ENCODE measurements at regions not wholly inside any gene's neighbourhood (a gene's known extent, or its start where the extent isn't known, plus 50 kb on each side); places are given as distances from the start of the nearest gene placed in this dataset.

DNA sequence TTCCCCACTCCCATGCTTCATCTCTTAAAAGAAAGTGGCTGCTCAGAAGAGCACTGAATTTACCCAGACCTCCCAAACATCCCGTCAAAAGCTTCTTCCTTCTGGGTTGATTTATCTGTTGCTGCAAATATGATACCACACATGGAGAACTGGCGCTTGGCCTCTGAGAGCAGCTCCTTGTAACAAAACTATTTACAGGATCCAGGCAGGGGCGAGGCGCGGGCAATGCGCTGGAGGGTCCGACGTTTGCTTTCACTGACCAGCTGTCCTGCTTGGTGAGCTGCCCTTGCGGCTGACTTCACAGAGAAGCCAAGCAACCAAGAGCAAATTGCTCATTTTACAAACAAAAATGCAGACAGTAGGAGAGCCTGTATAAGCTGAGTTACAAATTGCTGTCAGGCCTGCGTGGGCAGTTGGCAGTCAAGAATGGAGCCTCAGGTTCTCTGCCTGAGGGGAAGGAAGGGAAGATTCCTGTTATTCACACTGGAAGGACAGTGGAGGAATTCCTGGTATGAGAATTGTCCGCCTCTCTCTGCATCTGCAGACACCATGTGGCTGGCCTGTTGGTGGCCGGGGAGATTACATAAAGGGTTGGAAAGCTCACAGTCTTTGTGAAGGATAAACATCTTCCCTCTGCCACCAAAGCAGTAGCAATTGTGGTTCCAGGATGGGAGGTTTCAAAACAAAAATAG is 192.2 kb upstream of the LEF1 start:
- in situ Hi-C loops (cut with HindIII; ENCODE audit: low pct_unique_long_range_greater_than_20kb, low sequenced_read_pairs) = no loop called here
- peak; percentile 42 for DNase-seq (ENCODE audit: low read depth, low spot score)

DNA sequence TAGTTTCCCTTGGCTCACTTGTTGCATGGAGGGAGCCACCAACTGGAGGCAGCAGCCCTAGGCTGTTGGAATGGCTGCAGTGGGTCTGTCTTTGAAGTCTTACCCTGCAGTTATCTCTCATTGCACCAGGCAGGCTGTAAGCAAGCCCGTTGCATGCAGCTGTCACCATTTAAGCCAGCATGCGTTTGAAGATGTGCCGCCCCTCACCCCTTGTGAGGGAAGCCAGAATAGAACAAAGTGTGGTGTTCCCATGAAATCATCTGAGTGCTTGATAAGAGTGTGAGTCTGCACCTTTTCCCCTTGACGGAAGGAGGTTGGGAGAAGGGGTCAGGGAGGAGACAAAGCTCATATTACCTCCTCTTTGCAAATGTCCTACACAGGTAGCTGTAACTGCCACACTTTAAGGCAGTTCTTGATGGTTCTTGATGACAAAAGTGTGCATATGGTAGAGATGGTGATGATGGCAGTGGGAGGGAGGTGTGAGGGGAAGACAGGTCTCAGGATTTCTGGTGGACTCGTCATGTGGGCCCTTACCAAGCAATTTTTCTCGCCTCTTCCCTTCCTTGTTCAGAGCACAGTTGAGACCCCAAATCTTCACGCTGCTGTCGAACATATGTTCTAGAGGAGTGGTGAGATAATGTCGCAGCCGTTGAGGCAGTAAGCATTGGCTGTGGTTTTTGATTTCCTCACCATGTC is 191.4 kb upstream of the LEF1 start:
- no peak for DNase-seq (ENCODE audit: low read depth, low spot score)
- in situ Hi-C loops (cut with HindIII; ENCODE audit: low pct_unique_long_range_greater_than_20kb, low sequenced_read_pairs) = no loop called here

- DNase-seq (ENCODE audit: low read depth, low spot score) = no peak
- in situ Hi-C loops (cut with HindIII; ENCODE audit: low pct_unique_long_range_greater_than_20kb, low sequenced_read_pairs) = no loop called here
These were observed 190.6 kb upstream of the LEF1 start for GRCh38 chr4:108359130-108359985.

DNA sequence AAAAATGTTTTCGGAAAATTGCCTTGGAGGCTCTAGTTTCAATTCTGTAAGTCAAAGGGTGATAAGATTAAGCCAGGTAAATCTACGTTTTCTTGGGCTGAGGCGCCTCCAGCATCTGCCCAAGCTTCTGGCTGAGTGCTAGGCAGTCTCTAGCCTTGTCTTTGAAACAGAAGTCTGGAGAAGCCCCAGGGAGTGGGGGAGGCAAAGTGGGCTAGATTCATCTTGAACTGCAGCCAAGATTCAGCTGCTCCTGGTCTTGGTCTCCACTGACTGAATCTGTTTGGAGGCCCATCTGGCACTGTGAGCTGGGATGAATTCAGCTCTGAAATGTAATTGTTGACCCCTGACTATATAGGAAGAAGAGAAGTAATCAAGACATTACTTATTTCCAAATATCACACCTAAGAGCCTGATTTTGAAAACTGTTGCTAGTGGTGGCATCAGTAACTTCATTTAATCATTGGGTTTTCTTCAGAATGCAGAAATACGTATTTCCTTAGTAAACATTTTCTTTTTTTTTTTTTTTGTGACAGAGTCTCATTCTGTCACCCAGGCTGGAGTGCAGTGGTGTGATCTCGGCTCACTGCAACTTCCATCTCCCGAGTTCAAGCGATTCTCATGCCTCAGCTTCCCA is 187.3 kb upstream of the LEF1 start:
- no peak for DNase-seq (ENCODE audit: low read depth, low spot score)

GRCh38 chr4:108355186-108355901 is 186.6 kb upstream of the LEF1 start:
- in situ Hi-C loops (cut with HindIII; ENCODE audit: low pct_unique_long_range_greater_than_20kb, low sequenced_read_pairs) = no loop called here
- no peak for DNase-seq (ENCODE audit: low read depth, low spot score)

More for the DNA sequence above, 187.3 kb upstream of the LEF1 start:
- in situ Hi-C loops (cut with HindIII; ENCODE audit: low pct_unique_long_range_greater_than_20kb, low sequenced_read_pairs) = no loop called here

GRCh38 chr4:108352664-108353308 is 184.1 kb upstream of the LEF1 start:
- DNase-seq (ENCODE audit: low read depth, low spot score) = peak; percentile 65
- in situ Hi-C loops (cut with HindIII; ENCODE audit: low pct_unique_long_range_greater_than_20kb, low sequenced_read_pairs) = no loop called here

DNA sequence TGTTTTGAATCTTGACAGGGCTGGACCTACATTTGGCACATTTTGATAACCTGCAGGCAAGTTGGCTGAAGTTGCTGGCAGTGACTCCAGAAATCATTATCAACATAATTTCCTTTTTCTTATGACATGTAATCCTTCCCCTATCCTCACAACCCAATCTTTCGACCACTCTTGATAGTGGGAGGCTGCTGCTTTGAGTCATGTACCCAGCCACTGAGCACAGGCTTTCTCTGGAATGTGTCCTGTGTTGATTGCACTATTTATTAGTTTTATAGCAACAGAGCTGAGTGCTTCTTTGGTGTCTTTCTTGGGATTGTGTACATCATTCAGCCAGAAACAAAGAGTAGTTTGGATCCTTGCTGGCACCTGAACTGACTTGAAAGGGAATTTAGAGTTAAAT is 183.1 kb upstream of the LEF1 start:
- DNase-seq (ENCODE audit: low read depth, low spot score) = no peak
- in situ Hi-C loops (cut with HindIII; ENCODE audit: low pct_unique_long_range_greater_than_20kb, low sequenced_read_pairs) = no loop called here

DNA sequence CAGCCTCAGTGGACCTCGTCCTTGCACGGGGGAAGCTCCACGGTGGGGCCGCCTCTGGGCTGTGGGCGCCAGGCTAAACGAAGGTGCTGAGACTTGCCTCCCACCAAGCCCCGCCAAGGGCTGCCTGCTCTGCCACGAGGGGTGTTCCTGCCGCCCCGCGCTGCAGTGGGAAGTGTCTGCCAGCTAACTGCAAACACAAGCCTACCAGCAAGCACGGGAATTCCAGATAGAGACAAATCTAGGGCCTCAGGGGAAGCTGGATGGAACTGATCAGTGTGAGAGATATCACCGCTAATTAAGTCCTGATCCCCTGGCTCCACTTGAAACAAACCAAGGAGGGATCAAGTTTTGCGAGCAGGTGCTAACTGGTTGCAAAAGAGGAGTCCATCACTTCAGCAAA is 181.6 kb upstream of the LEF1 start:
- DNase-seq (ENCODE audit: low read depth, low spot score) = no peak
- in situ Hi-C loops (cut with HindIII; ENCODE audit: low pct_unique_long_range_greater_than_20kb, low sequenced_read_pairs) = no loop called here

DNA sequence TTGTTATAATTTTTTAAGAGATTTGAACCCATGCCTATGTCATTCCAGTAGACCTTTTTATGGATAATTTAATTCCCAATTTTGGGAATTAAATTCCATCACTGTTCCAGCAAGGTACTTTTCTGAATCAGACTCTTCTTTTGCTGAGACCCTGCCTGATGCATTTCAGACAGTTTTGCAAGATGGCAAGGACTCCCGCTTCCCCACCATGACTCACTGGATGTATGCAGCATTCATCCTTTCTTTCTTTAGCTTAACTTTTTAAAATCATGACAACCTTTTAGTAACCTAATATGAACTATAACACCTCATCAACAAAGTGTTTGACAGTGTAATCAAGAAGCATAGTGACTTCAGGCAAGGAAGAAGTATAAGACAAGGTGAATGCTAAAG is 178.1 kb upstream of the LEF1 start:
- no peak for DNase-seq (ENCODE audit: low read depth, low spot score)

GRCh38 chr4:108345862-108346817 is 177.4 kb upstream of the LEF1 start:
- DNase-seq (ENCODE audit: low read depth, low spot score) = peak; percentile 94
- in situ Hi-C loops (cut with HindIII; ENCODE audit: low pct_unique_long_range_greater_than_20kb, low sequenced_read_pairs) = no loop called here

More for the DNA sequence above, 178.1 kb upstream of the LEF1 start:
- in situ Hi-C loops (cut with HindIII; ENCODE audit: low pct_unique_long_range_greater_than_20kb, low sequenced_read_pairs) = no loop called here

DNA sequence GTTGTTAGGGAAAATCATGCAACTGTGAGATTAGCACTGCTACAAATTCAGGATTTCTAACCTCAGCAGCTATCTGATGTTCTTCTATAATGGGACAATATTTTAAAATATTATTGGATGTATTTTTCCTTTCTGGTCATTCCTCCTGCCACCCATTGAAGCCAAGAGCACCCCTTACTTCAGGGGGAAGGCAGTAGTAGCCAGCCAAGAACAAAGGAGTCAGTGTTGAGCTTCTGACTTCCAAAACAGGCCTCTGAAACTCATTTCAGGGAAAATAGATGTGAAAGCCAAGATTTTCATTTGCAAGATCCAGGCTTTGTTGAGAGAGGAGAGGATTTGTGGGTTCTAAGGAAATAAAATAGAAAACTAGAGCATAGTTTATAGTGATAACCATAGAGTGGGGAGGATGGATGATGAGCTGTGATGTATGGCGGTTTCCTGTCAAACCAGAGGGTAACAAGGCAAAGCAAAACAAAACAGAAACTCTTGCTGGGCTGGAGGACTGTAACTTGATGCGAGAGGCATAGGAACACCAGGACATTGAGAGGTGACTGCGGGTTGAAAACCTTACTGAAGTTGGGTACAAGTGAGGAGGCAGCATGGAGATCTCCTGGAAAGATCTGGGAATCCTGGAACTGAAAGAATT is 173.7 kb upstream of the LEF1 start:
- no peak for DNase-seq (ENCODE audit: low read depth, low spot score)
- in situ Hi-C loops (cut with HindIII; ENCODE audit: low pct_unique_long_range_greater_than_20kb, low sequenced_read_pairs) = no loop called here

DNA sequence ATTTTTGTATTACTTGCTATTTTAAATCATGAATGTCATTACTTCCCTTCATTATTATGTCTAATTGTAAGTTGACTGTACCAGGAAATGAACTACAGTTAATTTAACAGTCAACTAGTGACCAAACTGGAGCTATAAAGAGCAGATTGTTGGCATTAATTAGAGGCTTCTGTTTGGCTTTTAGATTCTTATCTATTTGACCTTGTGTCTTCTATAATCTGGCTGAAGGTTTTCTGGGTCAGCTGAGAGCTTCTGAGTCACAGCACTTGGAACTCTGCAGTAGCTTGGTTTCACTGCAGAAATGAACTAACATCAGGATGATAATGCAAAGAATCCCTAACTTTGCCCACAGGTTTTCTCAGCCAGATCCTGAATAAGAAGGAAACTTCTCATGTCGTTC is 169.2 kb upstream of the LEF1 start:
- in situ Hi-C loops (cut with HindIII; ENCODE audit: low pct_unique_long_range_greater_than_20kb, low sequenced_read_pairs) = no loop called here
- DNase-seq (ENCODE audit: low read depth, low spot score) = peak; percentile 84

DNA sequence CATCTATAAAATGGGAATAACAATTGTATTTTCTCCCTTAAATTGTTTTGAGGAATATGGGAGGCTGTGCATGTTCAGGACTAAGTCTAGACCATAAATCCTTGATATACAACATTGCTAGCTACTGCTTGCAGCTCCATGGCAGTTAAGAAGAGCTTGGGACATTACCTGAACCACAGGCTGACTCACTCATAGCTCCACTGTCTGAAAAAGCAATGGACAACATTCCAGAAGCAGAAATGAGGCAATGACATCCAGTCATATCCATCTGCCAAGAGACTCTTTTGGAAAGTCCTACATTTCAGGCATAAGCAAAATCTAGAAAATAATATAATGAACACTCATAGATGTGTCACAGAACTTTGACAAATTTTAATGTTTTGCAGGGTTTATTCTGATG is 167.3 kb upstream of the LEF1 start:
- in situ Hi-C loops (cut with HindIII; ENCODE audit: low pct_unique_long_range_greater_than_20kb, low sequenced_read_pairs) = no loop called here

DNA sequence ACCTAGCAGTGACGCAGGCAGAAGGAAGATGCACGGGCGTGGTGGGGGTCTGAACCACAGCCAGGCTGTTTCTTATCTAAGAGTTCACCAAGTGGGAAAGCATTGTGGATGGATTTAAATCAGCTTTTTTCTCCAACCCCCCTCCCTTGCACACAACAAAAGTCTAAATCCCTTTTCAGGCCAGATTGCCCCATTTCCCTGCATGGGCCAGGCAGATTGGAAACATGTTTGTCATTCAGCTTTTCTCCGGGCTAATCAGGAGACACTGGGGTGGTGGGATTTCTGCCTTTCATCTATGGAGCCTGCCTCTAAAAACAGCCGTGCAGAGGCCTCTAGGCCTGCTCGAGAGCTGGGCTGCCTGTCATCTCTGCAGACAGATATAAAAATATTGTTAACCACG is 166.3 kb upstream of the LEF1 start:
- no peak for DNase-seq (ENCODE audit: low read depth, low spot score)
- in situ Hi-C loops (cut with HindIII; ENCODE audit: low pct_unique_long_range_greater_than_20kb, low sequenced_read_pairs) = no loop called here

More for the DNA sequence above, 167.3 kb upstream of the LEF1 start:
- no peak for DNase-seq (ENCODE audit: low read depth, low spot score)

DNA sequence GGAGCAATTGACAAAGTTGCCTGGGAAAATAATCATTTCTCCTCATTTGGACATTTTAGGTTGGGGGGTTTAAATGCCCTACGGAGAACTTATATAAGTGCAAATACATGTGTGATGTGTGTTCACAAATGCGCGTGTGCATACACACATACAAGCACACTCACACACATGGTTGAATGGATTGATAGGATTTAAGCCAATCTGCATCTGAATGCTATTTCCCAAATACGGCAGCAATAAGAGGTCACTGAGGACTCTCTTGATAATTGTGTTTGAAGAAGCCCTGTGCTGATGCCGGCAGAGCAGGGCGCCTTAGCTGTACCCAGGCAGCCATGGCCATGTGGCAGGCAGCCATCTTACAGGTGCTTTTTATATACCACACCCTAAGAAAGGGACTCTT is 165.3 kb upstream of the LEF1 start:
- DNase-seq (ENCODE audit: low read depth, low spot score) = no peak
- in situ Hi-C loops (cut with HindIII; ENCODE audit: low pct_unique_long_range_greater_than_20kb, low sequenced_read_pairs) = no loop called here
